ENCODE measurements at regions not wholly inside any gene's neighbourhood (a gene's known extent, or its start where the extent isn't known, plus 50 kb on each side); places are given as distances from the start of the nearest gene placed in this dataset.
"Not testable (repeated sequence)": the region's sequence is repeated elsewhere in the genome, so short reads cannot be mapped to it uniquely, and the experiment has no call there.

DNA sequence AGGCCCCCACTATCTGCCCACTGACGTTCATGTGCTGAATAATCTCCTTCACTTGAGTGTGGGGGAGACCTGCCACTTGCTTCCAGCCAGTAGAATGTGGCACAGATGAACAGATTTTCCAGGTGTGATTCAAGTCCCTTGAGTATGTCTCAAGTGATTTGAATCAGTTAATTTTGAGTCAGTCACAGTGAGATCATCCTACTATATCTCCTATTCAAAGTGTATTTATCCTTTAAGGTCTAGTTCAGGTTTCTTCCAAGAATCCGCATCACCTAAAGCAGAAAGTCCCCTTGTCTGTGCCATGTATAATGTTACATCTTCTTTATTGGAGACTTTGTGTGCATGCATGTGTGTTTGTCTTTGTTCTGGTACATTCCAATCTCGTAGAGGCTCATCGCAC is 208.3 kb upstream of the DAB2 start:
- H3K9me3 Mint-ChIP-seq = no peaks in the 10 kb centered on the region
- no peak overlapping the region for H3K4me3 Mint-ChIP-seq
- no peaks in the 10 kb centered on the region for H3K4me1 Mint-ChIP-seq (ENCODE audit: low read depth)
- H3K36me3 Mint-ChIP-seq (ENCODE audit: low read depth) = no peaks in the 10 kb centered on the region
- no peak overlapping the region for H3K27ac Mint-ChIP-seq
- intact Hi-C loops (cut with micrococcal nuclease) = no loop called here
- no peaks in the 10 kb centered on the region for H3K27me3 Mint-ChIP-seq

DNA sequence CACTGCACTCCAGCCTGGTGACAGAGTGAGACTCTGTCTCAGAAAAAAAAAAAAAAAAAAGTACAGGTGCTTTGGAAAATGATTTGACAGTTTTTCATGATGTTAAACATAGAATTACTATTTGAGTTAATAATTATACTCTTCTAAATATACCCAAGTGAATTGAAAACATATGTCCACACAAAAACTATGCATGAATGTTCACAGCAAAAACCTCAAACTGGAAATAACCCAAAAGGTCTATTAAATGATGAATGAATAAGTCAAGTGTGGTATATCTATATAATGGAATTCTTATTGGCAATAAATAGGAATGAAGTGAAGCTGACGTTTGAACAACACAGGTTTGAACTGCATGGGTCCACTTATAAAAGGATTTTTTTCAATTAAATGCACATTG is 207.2 kb upstream of the DAB2 start:
- Mint-ChIP-seq H3K9me3 (no peaks in the 10 kb centered on the region), H3K27ac (no peak overlapping the region), H3K4me1 (ENCODE audit: low read depth) (no peaks in the 10 kb centered on the region), H3K4me3 (no peak overlapping the region), H3K27me3 (no peaks in the 10 kb centered on the region), H3K36me3 (ENCODE audit: low read depth) (no peaks in the 10 kb centered on the region)
- intact Hi-C loops (cut with micrococcal nuclease) = no loop called here

DNA sequence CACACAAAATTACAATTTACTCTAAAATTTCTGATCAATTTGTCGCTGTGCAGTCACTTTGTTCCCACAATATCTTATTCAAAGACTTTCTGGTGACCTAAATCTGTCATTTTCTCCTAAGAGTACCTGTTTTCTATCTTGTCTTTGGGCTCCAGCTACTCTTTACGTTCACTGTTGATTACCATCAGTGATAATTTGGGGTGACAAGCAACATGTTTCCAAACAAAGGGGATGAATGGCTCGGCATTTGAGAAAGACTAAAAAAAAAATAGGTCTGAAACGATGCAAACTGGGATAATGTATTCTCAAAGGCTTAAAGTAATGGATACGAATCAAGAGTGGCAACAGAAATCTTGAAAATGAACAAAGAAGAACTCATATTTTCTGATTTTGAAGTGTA is 205.2 kb upstream of the DAB2 start:
- no peak overlapping the region for H3K27ac Mint-ChIP-seq
- H3K4me1 Mint-ChIP-seq (ENCODE audit: low read depth) = no peaks in the 10 kb centered on the region
- H3K36me3 Mint-ChIP-seq (ENCODE audit: low read depth) = no peaks in the 10 kb centered on the region
- no peaks in the 10 kb centered on the region for H3K27me3 Mint-ChIP-seq
- H3K9me3 Mint-ChIP-seq = no peaks in the 10 kb centered on the region
- intact Hi-C loops (cut with micrococcal nuclease) = no loop called here
- H3K4me3 Mint-ChIP-seq = no peak overlapping the region

DNA sequence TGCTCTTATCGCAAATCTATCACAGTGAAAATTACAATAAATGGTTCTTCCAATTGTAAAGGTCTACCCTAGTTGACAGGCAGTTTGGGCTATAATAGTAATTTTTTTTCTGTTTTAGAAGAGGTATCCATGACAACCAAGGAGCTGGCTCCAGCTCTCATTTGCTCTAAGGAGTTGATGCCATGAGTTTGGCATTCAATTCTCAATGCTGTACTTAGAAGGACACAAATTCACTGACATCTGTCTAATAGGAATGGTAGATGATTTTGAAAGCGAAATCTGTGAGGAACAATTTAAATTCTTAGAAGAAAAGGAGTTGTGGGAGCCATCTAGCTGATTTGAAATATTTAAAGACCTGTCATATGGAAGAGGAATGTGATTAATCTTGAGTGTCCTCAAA is 203.6 kb upstream of the DAB2 start:
- Mint-ChIP-seq H3K36me3 (ENCODE audit: low read depth) (no peaks in the 10 kb centered on the region), H3K4me1 (ENCODE audit: low read depth) (no peaks in the 10 kb centered on the region), H3K27ac (no peak overlapping the region), H3K4me3 (no peak overlapping the region), H3K9me3 (no peaks in the 10 kb centered on the region), H3K27me3 (no peaks in the 10 kb centered on the region)
- intact Hi-C loops (cut with micrococcal nuclease) = no loop called here

DNA sequence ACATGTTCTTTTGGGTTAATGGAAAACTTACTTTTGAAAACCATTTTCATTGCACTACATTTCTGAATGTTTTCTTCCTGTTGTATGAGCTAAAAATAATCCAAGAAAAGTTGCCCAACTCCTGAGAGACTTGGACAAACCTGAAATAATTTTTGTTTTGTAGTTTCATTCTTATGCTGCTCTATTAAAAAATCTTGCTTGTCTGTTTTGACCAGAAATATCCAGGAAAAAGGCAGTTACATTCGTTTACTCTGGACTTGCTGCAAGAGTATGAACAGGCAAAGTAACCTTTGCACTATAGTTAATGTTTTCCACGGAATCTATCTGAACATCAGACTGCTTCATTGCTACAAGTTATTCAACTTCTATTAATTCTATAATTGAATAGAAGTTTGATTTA is 200.1 kb upstream of the DAB2 start:
- intact Hi-C loops (cut with micrococcal nuclease) = no loop called here
- no peaks in the 10 kb centered on the region for H3K36me3 Mint-ChIP-seq (ENCODE audit: low read depth)
- H3K27me3 Mint-ChIP-seq = no peaks in the 10 kb centered on the region
- no peak overlapping the region for H3K4me3 Mint-ChIP-seq
- no peak overlapping the region for H3K27ac Mint-ChIP-seq
- H3K9me3 Mint-ChIP-seq = no peaks in the 10 kb centered on the region
- no peaks in the 10 kb centered on the region for H3K4me1 Mint-ChIP-seq (ENCODE audit: low read depth)

DNA sequence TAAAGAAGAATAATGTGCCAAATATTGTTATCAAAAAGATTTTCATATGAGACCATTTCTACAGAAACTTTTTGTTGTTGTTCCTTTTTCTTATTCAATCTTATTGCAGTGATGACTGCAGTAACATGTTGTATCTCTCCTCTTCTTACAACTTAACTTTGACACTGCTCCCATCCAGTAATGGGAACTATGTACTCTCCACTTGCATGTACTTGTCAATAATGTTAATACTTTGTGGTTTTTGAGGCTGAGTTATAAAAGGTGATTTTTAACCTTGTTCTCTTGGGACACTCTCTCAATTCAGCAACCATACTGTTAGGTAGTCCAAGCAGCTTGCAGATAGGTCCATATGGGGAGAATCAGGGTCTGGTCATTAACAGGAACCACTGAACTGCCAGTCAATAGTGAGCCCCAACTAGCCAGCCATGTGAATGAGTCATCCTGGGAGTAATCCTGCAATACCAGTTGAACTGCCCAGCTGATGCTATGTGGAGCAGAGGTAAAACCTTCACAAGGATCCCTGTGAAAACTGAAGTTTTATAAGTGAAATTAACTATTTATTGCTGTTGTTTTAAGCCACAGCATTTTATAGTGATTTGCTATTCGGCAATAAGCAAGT is 199.6 kb upstream of the DAB2 start:
- Mint-ChIP-seq H3K27ac (no peak overlapping the region), H3K27me3 (no peaks in the 10 kb centered on the region), H3K4me1 (ENCODE audit: low read depth) (no peaks in the 10 kb centered on the region), H3K9me3 (no peaks in the 10 kb centered on the region), H3K36me3 (ENCODE audit: low read depth) (no peaks in the 10 kb centered on the region), H3K4me3 (no peak overlapping the region)
- intact Hi-C loops (cut with micrococcal nuclease) = no loop called here

DNA sequence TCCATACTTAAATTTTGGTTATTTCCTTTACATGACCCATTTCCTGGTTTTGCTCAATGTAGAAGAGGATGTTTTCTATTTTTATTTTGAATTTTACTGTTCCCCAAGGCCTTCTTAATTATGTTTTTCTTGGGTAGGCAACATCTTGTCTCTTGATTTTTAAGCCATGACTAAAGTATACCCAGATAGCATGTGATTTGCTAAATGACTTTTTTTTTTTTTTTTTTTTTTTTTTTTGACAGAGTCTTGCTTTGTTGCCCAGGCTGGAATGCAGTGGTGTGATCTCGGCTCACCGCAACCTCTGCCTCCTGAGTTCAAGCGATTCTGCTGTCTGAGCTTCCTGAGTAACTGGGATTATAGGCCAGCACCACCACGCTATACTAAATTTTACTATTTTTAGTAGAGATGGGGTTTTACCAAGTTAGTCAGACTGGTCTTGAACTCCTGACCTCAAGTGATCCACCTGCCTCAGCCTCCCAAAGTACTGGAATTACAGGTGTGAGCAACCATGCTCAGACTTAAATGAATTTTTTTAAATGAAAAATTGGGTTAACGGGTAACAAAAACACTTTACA is 198.6 kb upstream of the DAB2 start:
- H3K4me3 Mint-ChIP-seq = no peak overlapping the region
- no peaks in the 10 kb centered on the region for H3K27me3 Mint-ChIP-seq
- H3K9me3 Mint-ChIP-seq = no peaks in the 10 kb centered on the region
- no peaks in the 10 kb centered on the region for H3K4me1 Mint-ChIP-seq (ENCODE audit: low read depth)
- intact Hi-C loops (cut with micrococcal nuclease) = no loop called here
- no peaks in the 10 kb centered on the region for H3K36me3 Mint-ChIP-seq (ENCODE audit: low read depth)
- H3K27ac Mint-ChIP-seq = no peak overlapping the region

DNA sequence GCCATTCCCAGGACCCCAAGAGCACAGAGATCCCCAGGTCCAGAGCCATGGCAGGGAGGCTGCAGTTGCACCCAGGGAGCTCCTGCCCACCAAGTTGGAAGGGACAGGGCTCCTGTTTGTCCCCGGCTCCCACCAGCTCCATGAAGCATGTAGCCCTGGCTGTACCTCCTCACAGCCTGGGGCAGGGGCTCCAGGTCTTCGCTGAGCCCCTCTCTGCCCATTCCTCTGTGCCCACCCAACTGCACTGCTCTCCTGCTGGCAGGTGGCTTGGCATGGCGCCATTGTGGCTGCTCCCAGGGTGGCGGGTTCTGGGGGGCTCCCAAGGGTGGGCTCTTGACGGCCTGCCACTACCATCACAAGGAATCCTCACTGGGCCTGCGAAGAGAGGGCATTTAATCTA is 197.5 kb upstream of the DAB2 start:
- Mint-ChIP-seq H3K36me3 (ENCODE audit: low read depth) (no peaks in the 10 kb centered on the region), H3K4me3 (no peak overlapping the region), H3K4me1 (ENCODE audit: low read depth) (no peaks in the 10 kb centered on the region), H3K27me3 (no peaks in the 10 kb centered on the region), H3K27ac (no peak overlapping the region), H3K9me3 (no peaks in the 10 kb centered on the region)
- intact Hi-C loops (cut with micrococcal nuclease) = no loop called here

DNA sequence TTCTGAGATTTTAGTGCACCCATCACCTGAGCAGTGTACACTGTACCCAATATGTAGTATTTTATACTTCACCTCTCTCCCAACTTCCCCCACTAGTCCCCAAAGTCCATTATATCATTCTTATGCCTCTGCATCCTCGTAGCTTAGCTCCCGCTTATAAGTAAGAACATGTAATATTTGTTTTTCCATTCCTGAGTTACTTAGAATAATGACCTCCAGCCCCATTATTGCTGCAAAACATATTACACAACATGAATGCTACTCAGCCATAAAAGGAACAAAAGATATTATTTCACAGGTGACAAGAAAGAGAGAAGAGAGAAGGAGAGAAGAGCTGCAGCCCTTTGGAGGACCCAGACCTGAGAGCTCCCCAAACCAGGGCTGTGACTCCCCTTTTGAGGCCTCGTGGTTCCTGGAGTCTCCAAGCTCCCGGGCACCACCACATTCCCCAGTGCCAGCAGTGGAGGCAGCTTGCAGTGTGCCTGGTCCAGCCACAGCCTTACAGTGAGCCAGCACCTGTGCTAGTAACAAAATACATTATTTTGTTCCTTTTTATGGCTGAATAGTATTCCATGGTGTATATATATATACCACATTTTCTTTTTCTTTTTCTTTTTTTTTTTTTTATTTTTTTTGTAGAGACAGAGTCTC is 194.5 kb upstream of the DAB2 start:
- intact Hi-C loops (cut with micrococcal nuclease) = no loop called here
- H3K9me3 Mint-ChIP-seq = no peaks in the 10 kb centered on the region

DNA sequence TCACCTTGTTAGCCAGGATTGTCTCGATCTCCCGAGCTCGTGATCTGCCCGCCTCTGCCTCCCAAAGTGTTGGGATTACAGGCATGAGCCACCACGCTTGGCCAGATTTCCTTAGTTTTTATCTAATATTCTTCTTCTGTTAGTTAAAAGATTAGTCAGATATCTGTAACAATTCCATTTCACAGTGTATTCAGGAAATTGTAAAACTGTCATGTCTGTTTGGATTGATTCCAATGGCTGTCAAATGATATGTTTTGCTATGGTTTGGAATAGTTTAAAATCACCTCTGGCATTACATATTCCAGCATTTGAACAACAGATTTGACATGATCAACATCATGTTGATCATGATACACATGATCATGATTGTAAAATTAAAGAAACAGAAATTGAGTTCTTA is 193.6 kb upstream of the DAB2 start:
- H3K27me3 Mint-ChIP-seq = no peaks in the 10 kb centered on the region
- intact Hi-C loops (cut with micrococcal nuclease) = no loop called here
- no peaks in the 10 kb centered on the region for H3K9me3 Mint-ChIP-seq
- H3K36me3 Mint-ChIP-seq (ENCODE audit: low read depth) = no peaks in the 10 kb centered on the region
- H3K27ac Mint-ChIP-seq = no peak overlapping the region
- H3K4me1 Mint-ChIP-seq (ENCODE audit: low read depth) = no peaks in the 10 kb centered on the region
- no peak overlapping the region for H3K4me3 Mint-ChIP-seq

More for the DNA sequence above, 194.5 kb upstream of the DAB2 start:
- Mint-ChIP-seq H3K4me3 (no peak overlapping the region), H3K4me1 (ENCODE audit: low read depth) (no peaks in the 10 kb centered on the region), H3K27me3 (no peaks in the 10 kb centered on the region), H3K36me3 (ENCODE audit: low read depth) (no peaks in the 10 kb centered on the region), H3K27ac (no peak overlapping the region)

DNA sequence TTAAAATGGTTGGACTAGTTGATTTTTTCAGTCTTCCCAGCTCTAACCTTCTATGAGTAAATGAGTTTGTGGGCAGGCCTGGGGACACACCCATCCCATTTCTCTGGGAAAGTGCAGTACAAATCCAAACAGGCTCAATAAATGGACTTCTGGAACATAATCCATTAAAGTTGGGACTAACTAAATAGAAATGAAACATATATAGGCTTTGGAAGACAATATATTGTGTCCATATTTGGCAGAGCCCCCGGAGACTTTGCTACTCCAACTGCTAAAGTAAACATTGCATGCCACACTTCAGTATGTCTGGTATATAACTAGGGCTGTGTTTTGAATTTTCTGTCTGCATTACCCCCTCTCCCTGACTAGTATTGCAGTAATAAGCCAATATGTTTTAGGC is 191.4 kb upstream of the DAB2 start:
- Mint-ChIP-seq H3K36me3 (ENCODE audit: low read depth) (no peaks in the 10 kb centered on the region), H3K4me1 (ENCODE audit: low read depth) (no peaks in the 10 kb centered on the region), H3K27ac (no peak overlapping the region), H3K4me3 (no peak overlapping the region), H3K9me3 (peaks cover 5% of the 10 kb centered on the region), H3K27me3 (no peaks in the 10 kb centered on the region)
- intact Hi-C loops (cut with micrococcal nuclease) = no loop called here

DNA sequence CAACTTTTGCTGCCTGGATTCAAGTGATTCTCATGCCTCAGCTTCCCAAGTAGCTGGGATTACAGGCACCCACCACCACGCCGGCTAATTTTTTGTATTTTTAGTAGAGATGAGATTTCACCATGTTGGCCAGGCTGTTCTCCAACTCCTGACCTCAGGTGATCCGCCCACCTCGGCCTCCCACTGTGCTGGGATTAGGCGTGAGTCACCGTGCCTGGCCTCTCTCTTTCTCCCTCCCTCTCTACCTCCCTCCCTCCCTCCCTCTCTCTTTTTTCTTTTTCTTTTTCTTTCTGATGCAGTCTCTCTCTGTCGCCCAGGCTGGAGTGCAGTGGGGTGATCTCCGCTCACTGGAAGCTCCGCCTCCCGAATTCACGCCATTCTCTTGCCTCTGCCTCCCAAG is 186.3 kb upstream of the DAB2 start:
- H3K36me3 Mint-ChIP-seq (ENCODE audit: low read depth); H3K27ac Mint-ChIP-seq; H3K4me3 Mint-ChIP-seq; H3K4me1 Mint-ChIP-seq (ENCODE audit: low read depth); intact Hi-C loops (cut with micrococcal nuclease); H3K27me3 Mint-ChIP-seq; H3K9me3 Mint-ChIP-seq: not testable (repeated sequence)

DNA sequence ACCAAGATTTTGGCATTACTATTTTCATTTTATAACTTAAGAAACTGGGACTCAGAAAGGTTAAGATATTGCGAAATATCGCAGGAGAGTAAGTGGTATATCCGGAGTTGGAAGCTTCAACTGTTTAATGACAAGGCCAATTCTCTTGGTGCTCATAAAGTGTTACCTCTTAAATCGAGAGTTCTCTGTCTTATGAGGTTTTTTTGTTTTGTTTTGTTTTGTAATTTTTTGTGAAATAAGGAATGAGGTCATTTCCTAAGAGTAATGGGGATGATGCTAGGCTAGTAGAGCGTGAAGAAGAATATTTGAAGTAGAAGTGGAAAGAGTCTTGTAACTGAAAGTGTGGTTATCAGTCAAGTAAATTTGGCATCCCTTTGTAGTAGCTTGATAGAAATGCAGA is 183.2 kb upstream of the DAB2 start:
- Mint-ChIP-seq H3K4me3 (no peak overlapping the region), H3K27me3 (no peaks in the 10 kb centered on the region), H3K4me1 (ENCODE audit: low read depth) (no peaks in the 10 kb centered on the region), H3K36me3 (ENCODE audit: low read depth) (no peaks in the 10 kb centered on the region), H3K27ac (no peak overlapping the region), H3K9me3 (peaks cover 9% of the 10 kb centered on the region)
- intact Hi-C loops (cut with micrococcal nuclease) = no loop called here

DNA sequence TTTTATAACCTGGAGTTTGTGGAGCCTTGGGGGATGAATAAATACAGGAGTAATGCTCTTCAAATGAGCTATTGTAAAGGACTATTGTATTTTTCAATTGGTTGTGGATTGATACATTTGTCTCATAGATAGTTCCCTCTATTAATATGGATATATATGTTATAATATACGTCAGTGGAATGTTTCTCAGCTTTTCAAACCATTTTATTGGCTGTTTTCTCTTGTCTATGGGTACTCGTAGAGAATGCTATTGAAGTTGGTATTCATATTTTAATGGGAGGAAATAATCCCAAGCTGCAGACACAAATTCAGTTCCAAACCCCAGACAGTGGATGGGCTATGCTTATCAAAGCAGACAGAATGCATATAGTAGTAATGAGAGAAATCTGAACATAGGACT is 181.8 kb upstream of the DAB2 start:
- no peaks in the 10 kb centered on the region for H3K36me3 Mint-ChIP-seq (ENCODE audit: low read depth)
- H3K27me3 Mint-ChIP-seq = no peaks in the 10 kb centered on the region
- no peak overlapping the region for H3K27ac Mint-ChIP-seq
- no peaks in the 10 kb centered on the region for H3K4me1 Mint-ChIP-seq (ENCODE audit: low read depth)
- intact Hi-C loops (cut with micrococcal nuclease) = no loop called here
- peaks cover 8% of the 10 kb centered on the region for H3K9me3 Mint-ChIP-seq
- H3K4me3 Mint-ChIP-seq = no peak overlapping the region
